ENCODE measurements at regions not wholly inside any gene's neighbourhood (a gene's known extent, or its start where the extent isn't known, plus 50 kb on each side); places are given as distances from the start of the nearest gene placed in this dataset.

DNA sequence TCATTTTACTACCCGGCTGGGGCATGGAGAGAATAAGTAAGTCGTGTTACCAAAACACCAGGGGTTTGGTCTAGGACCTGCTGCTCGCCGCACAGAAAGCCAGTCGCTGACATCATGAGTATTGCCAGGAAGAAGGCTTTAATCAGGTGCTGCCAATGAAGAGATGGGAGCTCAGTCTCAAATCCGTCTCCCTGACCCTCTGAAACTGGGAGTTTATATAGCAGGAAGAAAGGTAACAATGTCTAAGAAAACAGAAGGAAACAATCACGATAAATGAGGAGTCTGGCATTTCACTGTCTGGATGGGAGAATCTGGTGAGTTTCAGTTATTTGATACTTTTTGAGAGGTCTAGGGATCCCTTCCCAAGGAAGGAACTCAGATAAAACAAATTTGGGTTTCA, 437.9 kb upstream of the JARID2 start:
- ATAC-seq (no peak), DNase-seq (no peak)
- Mint-ChIP-seq H3K4me3 (no peak overlapping the region), H3K4me1 (peaks cover 0 to 8% of the 10 kb centered on the region in 2 donors), H3K27ac (no peak overlapping the region), H3K36me3 (no peaks in the 10 kb centered on the region), H3K27me3 (ENCODE audit: low read depth in 2 of 2) (peaks cover 3 to 8% of the 10 kb centered on the region in 2 donors), H3K9me3 (no peaks in the 10 kb centered on the region)
- TF ChIP-seq, protein P1, sequence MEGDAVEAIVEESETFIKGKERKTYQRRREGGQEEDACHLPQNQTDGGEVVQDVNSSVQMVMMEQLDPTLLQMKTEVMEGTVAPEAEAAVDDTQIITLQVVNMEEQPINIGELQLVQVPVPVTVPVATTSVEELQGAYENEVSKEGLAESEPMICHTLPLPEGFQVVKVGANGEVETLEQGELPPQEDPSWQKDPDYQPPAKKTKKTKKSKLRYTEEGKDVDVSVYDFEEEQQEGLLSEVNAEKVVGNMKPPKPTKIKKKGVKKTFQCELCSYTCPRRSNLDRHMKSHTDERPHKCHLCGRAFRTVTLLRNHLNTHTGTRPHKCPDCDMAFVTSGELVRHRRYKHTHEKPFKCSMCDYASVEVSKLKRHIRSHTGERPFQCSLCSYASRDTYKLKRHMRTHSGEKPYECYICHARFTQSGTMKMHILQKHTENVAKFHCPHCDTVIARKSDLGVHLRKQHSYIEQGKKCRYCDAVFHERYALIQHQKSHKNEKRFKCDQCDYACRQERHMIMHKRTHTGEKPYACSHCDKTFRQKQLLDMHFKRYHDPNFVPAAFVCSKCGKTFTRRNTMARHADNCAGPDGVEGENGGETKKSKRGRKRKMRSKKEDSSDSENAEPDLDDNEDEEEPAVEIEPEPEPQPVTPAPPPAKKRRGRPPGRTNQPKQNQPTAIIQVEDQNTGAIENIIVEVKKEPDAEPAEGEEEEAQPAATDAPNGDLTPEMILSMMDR (IDR thresholded peaks at IDR 0.05), result no peak
- H3K4me1 ChIP-seq (ENCODE audit: control insufficient read depth, insufficient read depth, low read length), result peaks cover 4% of the 10 kb centered on the region
- 93% methylated on average over 7 of the region's 7 CpGs for WGBS (ENCODE audit: insufficient coverage)
- H3K9me3 ChIP-seq (ENCODE audit: control insufficient read depth, insufficient read depth, low read length), result no peaks in the 10 kb centered on the region
- H3K27me3 ChIP-seq (ENCODE audit: control insufficient read depth, insufficient read depth, low read length), result no peaks in the 10 kb centered on the region
- intact Hi-C loops (cut with micrococcal nuclease), result no loop called here
- no peak overlapping the region for H3K4me3 ChIP-seq (ENCODE audit: low read length)
- H3K36me3 ChIP-seq (ENCODE audit: control insufficient read depth, insufficient read depth, low read length), result no peaks in the 10 kb centered on the region
- no peak overlapping the region for H3K27ac ChIP-seq (ENCODE audit: low read length)

GRCh38 chr6:14810021-14810420, 435.8 kb upstream of the JARID2 start:
- Histone ChIP-seq H3K9me3 (ENCODE audit: control insufficient read depth, insufficient read depth, low read length) (no peaks in the 10 kb centered on the region), H3K4me3 (ENCODE audit: low read length) (no peak overlapping the region), H3K4me1 (ENCODE audit: control insufficient read depth, insufficient read depth, low read length) (no peaks in the 10 kb centered on the region), H3K27ac (ENCODE audit: low read length) (no peak overlapping the region), H3K36me3 (ENCODE audit: control insufficient read depth, insufficient read depth, low read length) (no peaks in the 10 kb centered on the region), H3K27me3 (ENCODE audit: control insufficient read depth, insufficient read depth, low read length) (no peaks in the 10 kb centered on the region)
- DNase-seq (no peak), ATAC-seq (no peak)
- TF ChIP-seq, protein P1 (IDR thresholded peaks at IDR 0.05), result no peak
- Mint-ChIP-seq H3K27ac (no peak overlapping the region), H3K27me3 (ENCODE audit: low read depth in 2 of 2) (peaks cover 0 to 8% of the 10 kb centered on the region in 2 donors), H3K4me3 (no peak overlapping the region), H3K36me3 (no peaks in the 10 kb centered on the region), H3K4me1 (no peaks in the 10 kb centered on the region), H3K9me3 (no peaks in the 10 kb centered on the region)
- intact Hi-C loops (cut with micrococcal nuclease), result no loop called here
- 86% methylated on average over 6 of the region's 6 CpGs for WGBS (ENCODE audit: insufficient coverage)

DNA sequence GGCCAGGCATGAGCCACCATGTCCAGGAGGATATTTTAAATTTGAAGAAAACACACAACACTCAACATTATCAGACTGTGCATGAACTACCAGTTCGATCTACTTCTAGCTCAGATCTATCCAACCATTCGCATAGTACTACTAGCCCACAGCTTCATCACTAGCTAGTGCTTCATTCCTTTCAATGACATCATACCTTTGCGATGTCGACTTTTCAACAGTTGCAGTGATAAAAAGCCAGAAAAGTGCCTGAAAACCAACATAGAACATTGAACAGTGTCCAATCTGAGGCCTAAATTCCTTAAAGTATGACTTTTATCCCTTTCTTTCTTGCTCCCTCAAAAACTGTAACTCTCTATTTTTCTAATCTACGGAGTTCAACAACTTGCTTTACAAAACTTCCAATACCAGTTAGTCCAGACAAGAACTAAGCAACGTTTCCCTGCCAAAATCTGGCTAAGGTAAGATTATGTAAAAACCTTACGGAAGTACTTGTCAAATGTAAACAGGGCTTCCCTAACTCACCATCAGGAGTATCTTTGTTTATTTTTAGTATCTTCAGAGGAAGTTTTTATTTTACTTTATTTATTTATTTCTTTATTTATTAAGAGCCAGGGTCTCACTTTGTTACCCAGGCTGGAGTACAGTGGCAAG, 434.0 kb upstream of the JARID2 start:
- DNase-seq, result no peak
- Histone ChIP-seq H3K27ac (ENCODE audit: low read length) (no peak overlapping the region), H3K4me1 (ENCODE audit: control insufficient read depth, insufficient read depth, low read length) (no peaks in the 10 kb centered on the region), H3K4me3 (ENCODE audit: low read length) (no peak overlapping the region), H3K9me3 (ENCODE audit: control insufficient read depth, insufficient read depth, low read length) (no peaks in the 10 kb centered on the region), H3K27me3 (ENCODE audit: control insufficient read depth, insufficient read depth, low read length) (no peaks in the 10 kb centered on the region), H3K36me3 (ENCODE audit: control insufficient read depth, insufficient read depth, low read length) (no peaks in the 10 kb centered on the region)
- ATAC-seq, result no peak
- no peak overlapping the region for H3K27ac Mint-ChIP-seq
- no peaks in the 10 kb centered on the region for H3K9me3 Mint-ChIP-seq
- H3K4me3 Mint-ChIP-seq, result no peak overlapping the region
- peaks cover 0 to 8% of the 10 kb centered on the region in 2 donors for H3K27me3 Mint-ChIP-seq (ENCODE audit: low read depth in 2 of 2)
- H3K36me3 Mint-ChIP-seq, result no peaks in the 10 kb centered on the region
- TF ChIP-seq, protein P1 (IDR thresholded peaks at IDR 0.05), result no peak
- 92% methylated on average over 6 of the region's 7 CpGs for WGBS (ENCODE audit: insufficient coverage)
- intact Hi-C loops (cut with micrococcal nuclease), result no loop called here
- H3K4me1 Mint-ChIP-seq, result no peaks in the 10 kb centered on the region

- Mint-ChIP-seq H3K4me1 (peaks cover 5% of the 10 kb centered on the region in 2 donors), H3K27ac (no peak overlapping the region), H3K9me3 (no peaks in the 10 kb centered on the region), H3K36me3 (no peaks in the 10 kb centered on the region), H3K27me3 (ENCODE audit: low read depth in 2 of 2) (no peaks in the 10 kb centered on the region), H3K4me3 (no peak overlapping the region)
- Histone ChIP-seq H3K4me3 (ENCODE audit: low read length) (no peak overlapping the region), H3K27me3 (ENCODE audit: control insufficient read depth, insufficient read depth, low read length) (no peaks in the 10 kb centered on the region), H3K4me1 (ENCODE audit: control insufficient read depth, insufficient read depth, low read length) (no peaks in the 10 kb centered on the region), H3K27ac (ENCODE audit: low read length) (no peak overlapping the region), H3K36me3 (ENCODE audit: control insufficient read depth, insufficient read depth, low read length) (no peaks in the 10 kb centered on the region), H3K9me3 (ENCODE audit: control insufficient read depth, insufficient read depth, low read length) (no peaks in the 10 kb centered on the region)
- no peak for DNase-seq
- TF ChIP-seq, protein P1 (IDR thresholded peaks at IDR 0.05), result no peak
- intact Hi-C loops (cut with micrococcal nuclease), result no loop called here
- no peak for ATAC-seq
- WGBS (ENCODE audit: insufficient coverage), result 92% methylated on average over 2 of the region's 2 CpGs
Observed at GRCh38 chr6:14814016-14814415, 431.9 kb upstream of the JARID2 start.
